ENCODE measurements at regions not wholly inside any gene's neighbourhood (a gene's known extent, or its start where the extent isn't known, plus 50 kb on each side); places are given as distances from the start of the nearest gene placed in this dataset.

GRCh38 chr5:97846643-97847042 is 663.6 kb upstream of the RIOK2 start:
- DNase-seq (ENCODE audit: low spot score), result no peak

GRCh38 chr5:97847920-97848631 is 665.0 kb upstream of the RIOK2 start:
- no peak for DNase-seq (ENCODE audit: low spot score)

GRCh38 chr5:97851036-97851435 is 668.0 kb upstream of the RIOK2 start:
- no peak for DNase-seq (ENCODE audit: low spot score)

- no peak for DNase-seq (ENCODE audit: low spot score)
Observed at GRCh38 chr5:97854871-97855762, 672.1 kb upstream of the RIOK2 start.

- DNase-seq (ENCODE audit: low spot score), result no peak
Observed at GRCh38 chr5:97874491-97874890, 691.4 kb upstream of the RIOK2 start.

- DNase-seq (ENCODE audit: low spot score), result no peak
Observed at GRCh38 chr5:97876272-97876671, 693.2 kb upstream of the RIOK2 start.

- DNase-seq (ENCODE audit: low spot score), result no peak
Observed at GRCh38 chr5:97877588-97877987, 694.5 kb upstream of the RIOK2 start.

GRCh38 chr5:97888439-97888838 is 705.4 kb upstream of the RIOK2 start:
- no peak for DNase-seq (ENCODE audit: low spot score)

- DNase-seq (ENCODE audit: low spot score), result no peak
Observed at GRCh38 chr5:97891971-97892370, 708.9 kb upstream of the RIOK2 start.

- DNase-seq (ENCODE audit: low spot score), result no peak
Observed at GRCh38 chr5:97903742-97904141, 720.7 kb upstream of the RIOK2 start.

GRCh38 chr5:97906135-97906534 is 723.1 kb upstream of the RIOK2 start:
- no peak for DNase-seq (ENCODE audit: low spot score)

GRCh38 chr5:97907646-97908400 is 724.8 kb upstream of the RIOK2 start:
- DNase-seq (ENCODE audit: low spot score), result no peak

GRCh38 chr5:97909541-97909940 is 726.5 kb upstream of the RIOK2 start:
- no peak for DNase-seq (ENCODE audit: low spot score)

GRCh38 chr5:97914483-97914882 is 731.4 kb upstream of the RIOK2 start:
- DNase-seq (ENCODE audit: low spot score), result no peak

- no peak for DNase-seq (ENCODE audit: low spot score)
Observed at GRCh38 chr5:97915106-97915505, 732.1 kb upstream of the RIOK2 start.

GRCh38 chr5:97918057-97918456 is 735.0 kb upstream of the RIOK2 start:
- DNase-seq (ENCODE audit: low spot score), result no peak

- DNase-seq (ENCODE audit: low spot score), result no peak
Observed at GRCh38 chr5:97918620-97919019, 735.6 kb upstream of the RIOK2 start.

GRCh38 chr5:97919719-97920118 is 736.7 kb upstream of the RIOK2 start:
- DNase-seq (ENCODE audit: low spot score), result no peak

GRCh38 chr5:97922776-97923175 is 739.7 kb upstream of the RIOK2 start:
- DNase-seq (ENCODE audit: low spot score), result no peak

- no peak for DNase-seq (ENCODE audit: low spot score)
Observed at GRCh38 chr5:97923496-97923895, 740.4 kb upstream of the RIOK2 start.

- no peak for DNase-seq (ENCODE audit: low spot score)
Observed at GRCh38 chr5:97923997-97924396, 741.0 kb upstream of the RIOK2 start.

- DNase-seq (ENCODE audit: low spot score), result no peak
Observed at GRCh38 chr5:97929383-97929782, 746.3 kb upstream of the RIOK2 start.

- no peak for DNase-seq (ENCODE audit: low spot score)
Observed at GRCh38 chr5:97931829-97932228, 748.8 kb upstream of the RIOK2 start.

All from left forelimb (tissue), 1 donor.